ENCODE measurements at regions not wholly inside any gene's neighbourhood (a gene's known extent, or its start where the extent isn't known, plus 50 kb on each side); places are given as distances from the start of the nearest gene placed in this dataset.
A peak's percentile ranks its signal among the peaks of the same experiment; 100 is the strongest.

DNA sequence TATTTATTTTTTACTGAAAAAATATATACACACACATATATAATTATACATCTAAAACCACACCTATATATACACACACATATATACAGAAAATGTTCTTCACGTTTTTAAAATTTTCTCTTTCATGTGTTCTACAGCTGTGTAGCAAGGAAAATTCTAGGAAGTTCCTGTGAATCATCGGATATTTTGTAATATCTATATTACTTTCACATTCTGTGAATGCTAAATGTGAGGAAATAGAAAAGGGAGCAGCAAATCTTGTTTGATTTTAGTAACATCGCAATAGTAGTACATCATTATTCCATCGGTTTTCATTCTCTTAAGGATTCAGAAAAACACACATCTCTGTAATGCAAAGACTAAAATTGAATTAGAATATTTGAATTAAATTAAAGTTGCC is 836.8 kb upstream of the NECTIN3 start:
- no peak overlapping the region for H3K27ac ChIP-seq
- no peak for DNase-seq
- no peak overlapping the region for H3K4me3 ChIP-seq
- H3K4me1 ChIP-seq: no peaks in the 10 kb centered on the region
- no peaks in the 10 kb centered on the region for H3K27me3 ChIP-seq
- H3K9me3 ChIP-seq (replicated peaks): no peaks in the 10 kb centered on the region
- no peaks in the 10 kb centered on the region for H3K36me3 ChIP-seq

DNA sequence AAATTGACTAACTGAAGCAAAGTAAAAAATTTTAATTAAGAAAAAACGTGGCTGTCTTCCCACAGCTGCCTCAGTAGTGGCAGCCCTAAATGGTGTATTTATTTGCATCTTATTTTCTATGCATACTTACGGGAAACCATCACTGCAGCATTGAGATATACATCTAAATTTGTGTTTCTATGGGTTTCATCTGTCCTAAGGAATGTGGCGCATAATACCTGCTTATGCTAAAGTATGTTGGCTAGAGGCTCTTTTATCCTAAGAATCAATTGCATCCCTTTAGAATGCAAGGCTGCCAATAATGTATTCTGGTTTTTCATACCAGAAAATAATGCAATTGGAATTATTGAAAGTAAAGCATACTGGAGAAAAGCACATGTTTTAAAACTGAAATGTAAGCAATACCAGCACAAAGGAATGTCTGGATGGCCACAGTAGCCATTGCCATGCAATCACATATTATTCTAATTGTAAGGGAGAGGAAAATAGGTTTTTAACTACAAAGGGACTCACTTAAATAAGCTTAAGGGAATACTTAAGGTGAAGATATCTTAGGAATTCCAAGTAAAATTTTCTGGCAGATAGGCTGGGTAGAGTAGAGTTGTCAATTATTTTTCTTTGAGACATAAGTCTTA is 834.5 kb upstream of the NECTIN3 start:
- Histone ChIP-seq H3K9me3 (replicated peaks) (no peaks in the 10 kb centered on the region), H3K27me3 (no peaks in the 10 kb centered on the region), H3K27ac (no peak overlapping the region), H3K4me1 (no peaks in the 10 kb centered on the region), H3K4me3 (no peak overlapping the region), H3K36me3 (no peaks in the 10 kb centered on the region)
- DNase-seq: no peak

DNA sequence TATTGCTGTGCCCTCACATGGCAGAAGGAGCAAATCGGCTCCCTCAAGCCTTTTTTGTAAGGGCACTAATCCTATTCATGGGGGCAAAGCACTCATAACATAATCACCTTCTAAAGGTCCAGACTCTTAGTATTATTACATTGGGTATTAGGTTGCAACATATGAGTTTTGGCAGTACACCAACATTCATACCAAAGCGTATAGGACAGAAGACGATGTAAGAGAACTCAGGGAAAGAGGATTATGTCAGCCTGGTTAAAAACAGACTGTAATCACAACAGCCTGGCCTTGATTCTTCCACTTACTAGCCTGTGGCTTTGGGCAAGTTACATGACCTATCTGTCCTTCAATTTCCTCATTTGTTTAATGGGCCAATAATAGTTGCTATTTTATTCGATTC is 828.5 kb upstream of the NECTIN3 start:
- DNase-seq: peak in 1 of 2 experiments; percentile 38

DNA sequence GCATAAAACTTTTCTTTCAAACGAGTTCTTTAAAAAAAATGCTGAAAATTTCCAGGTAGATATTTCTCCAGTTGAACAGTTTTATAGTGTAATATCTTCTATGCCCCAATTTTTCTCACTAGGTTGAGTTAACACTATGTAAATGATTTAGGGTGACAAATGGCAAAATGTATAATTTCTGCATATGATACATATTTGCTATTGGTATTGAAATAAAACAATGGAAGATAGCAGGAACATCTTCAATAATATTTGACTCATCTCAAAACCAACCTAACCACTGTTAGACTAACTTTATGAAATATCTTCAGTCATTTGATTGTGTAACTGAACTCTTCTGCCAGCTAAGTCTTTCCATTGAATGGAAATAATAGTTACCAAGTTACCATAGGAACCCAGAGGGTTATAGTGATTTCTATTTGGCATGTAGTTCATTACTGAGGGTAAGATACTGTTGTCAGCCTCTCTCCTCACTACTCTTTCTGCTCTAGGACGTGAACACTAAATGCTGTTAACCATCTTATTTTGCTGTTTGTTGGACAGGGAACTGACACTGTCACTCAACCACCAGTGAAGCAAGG is 824.7 kb upstream of the NECTIN3 start:
- Histone ChIP-seq H3K4me1 (no peaks in the 10 kb centered on the region), H3K4me3 (no peak overlapping the region), H3K9me3 (replicated peaks) (no peaks in the 10 kb centered on the region), H3K27ac (no peak overlapping the region), H3K27me3 (no peaks in the 10 kb centered on the region), H3K36me3 (no peaks in the 10 kb centered on the region)
- no peak for DNase-seq

More for the DNA sequence above, 828.5 kb upstream of the NECTIN3 start:
- H3K9me3 ChIP-seq (replicated peaks): no peaks in the 10 kb centered on the region
- no peaks in the 10 kb centered on the region for H3K4me1 ChIP-seq
- no peak overlapping the region for H3K4me3 ChIP-seq
- no peaks in the 10 kb centered on the region for H3K36me3 ChIP-seq
- H3K27ac ChIP-seq: no peak overlapping the region
- no peaks in the 10 kb centered on the region for H3K27me3 ChIP-seq

DNA sequence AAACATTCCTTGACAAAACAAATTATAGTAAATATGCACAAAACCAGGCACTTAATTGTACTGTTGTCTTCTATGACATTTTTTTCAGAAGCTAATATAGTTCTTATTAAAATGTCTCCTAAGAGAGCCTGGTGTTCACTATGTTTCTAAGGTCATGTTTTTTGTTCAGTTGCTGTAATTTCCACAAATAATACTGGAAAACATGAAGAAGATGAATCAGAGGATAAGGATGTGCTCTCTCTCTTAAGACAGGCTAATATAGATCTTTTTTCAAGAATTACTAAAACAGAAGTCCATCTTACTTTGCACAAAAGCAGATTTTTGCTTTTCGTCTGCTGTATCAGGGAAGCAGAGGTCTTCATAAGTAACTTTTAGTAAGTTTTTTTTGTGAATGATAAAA is 823.0 kb upstream of the NECTIN3 start:
- Histone ChIP-seq H3K9me3 (replicated peaks) (no peaks in the 10 kb centered on the region), H3K4me1 (no peaks in the 10 kb centered on the region), H3K4me3 (no peak overlapping the region), H3K27ac (no peak overlapping the region), H3K27me3 (no peaks in the 10 kb centered on the region), H3K36me3 (no peaks in the 10 kb centered on the region)
- DNase-seq: no peak

DNA sequence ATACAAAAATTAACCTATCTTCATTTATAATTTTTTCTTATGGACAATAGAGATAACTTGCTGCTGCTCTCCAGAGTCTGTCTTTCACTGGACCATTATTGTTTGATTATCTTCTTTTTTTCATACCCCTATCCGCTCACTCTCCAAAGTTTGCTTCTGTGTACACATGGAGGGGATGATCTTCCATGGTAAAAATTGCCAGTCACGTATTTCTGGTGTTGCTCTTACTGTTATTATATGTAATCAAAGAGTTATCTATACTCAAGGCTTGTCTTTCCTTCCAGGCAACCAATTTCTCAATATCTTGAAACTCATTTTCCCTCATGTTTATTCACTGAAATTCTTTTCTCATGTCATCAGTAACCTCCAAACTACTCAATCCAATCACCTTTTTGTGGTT is 817.8 kb upstream of the NECTIN3 start:
- H3K36me3 ChIP-seq: no peaks in the 10 kb centered on the region
- H3K9me3 ChIP-seq (replicated peaks): no peaks in the 10 kb centered on the region
- H3K4me1 ChIP-seq: no peaks in the 10 kb centered on the region
- no peaks in the 10 kb centered on the region for H3K27me3 ChIP-seq
- no peak for DNase-seq
- no peak overlapping the region for H3K4me3 ChIP-seq
- H3K27ac ChIP-seq: no peak overlapping the region

DNA sequence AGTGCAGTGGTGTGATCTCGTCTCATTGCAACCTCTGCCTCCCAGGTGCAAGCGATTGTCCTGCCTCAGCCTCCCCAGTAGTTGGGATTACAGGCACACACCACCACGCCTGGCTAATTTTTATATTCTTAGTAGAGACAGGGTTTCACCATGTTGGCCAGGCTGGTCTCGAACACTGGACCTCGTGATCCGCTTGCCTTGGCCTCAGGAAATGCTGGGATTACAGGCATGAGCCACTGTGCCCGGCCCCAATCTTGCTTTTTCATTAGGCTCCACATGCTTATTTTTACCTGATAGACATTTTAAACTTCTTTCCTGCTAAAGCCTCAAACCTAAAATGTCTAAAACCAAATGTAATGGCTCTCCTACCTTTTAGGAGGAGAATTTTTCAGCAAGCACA is 817.0 kb upstream of the NECTIN3 start:
- DNase-seq: no peak
- H3K27me3 ChIP-seq: no peaks in the 10 kb centered on the region
- no peak overlapping the region for H3K27ac ChIP-seq
- no peak overlapping the region for H3K4me3 ChIP-seq
- H3K9me3 ChIP-seq (replicated peaks): no peaks in the 10 kb centered on the region
- no peaks in the 10 kb centered on the region for H3K4me1 ChIP-seq
- no peaks in the 10 kb centered on the region for H3K36me3 ChIP-seq

DNA sequence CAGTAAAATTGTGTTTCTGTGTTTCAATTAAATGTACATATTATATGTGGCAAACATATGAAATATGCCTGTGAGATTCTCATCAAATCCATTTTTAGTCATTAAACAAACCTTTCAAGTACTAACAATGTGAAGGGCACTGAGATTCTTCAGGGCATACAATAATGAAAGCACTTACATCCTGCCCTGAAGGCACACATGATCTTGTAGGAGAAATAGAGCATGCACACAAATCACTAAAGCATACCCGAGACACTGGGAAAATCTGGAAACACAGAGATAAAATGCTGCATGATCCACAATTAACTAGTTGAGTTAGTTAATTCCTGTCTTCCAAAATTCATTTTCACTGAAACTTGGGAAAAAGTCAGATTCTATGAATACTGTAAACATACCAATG is 810.5 kb upstream of the NECTIN3 start:
- H3K27ac ChIP-seq: no peak overlapping the region
- H3K4me1 ChIP-seq: no peaks in the 10 kb centered on the region
- no peaks in the 10 kb centered on the region for H3K36me3 ChIP-seq
- no peak for DNase-seq
- no peaks in the 10 kb centered on the region for H3K27me3 ChIP-seq
- no peaks in the 10 kb centered on the region for H3K9me3 ChIP-seq (replicated peaks)
- H3K4me3 ChIP-seq: no peak overlapping the region

DNA sequence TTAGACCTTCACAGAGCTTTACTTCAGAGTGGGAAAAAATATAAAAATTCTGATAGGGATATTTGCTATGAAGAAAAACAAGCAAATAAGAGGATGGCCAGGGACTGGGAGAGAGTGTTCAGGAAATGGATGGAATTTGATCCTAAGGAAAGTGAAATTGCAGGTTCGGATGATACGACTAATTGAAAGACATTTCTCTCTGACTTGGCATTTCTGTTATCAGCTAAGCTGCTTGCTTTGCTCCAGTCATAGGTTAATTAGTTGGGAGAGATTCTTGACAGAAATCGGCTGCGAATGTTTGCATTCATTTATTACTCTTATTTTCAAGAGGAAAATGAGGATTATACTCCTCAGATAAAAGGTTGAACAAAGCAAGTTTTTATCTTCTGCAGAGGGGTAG is 808.7 kb upstream of the NECTIN3 start:
- Histone ChIP-seq H3K9me3 (replicated peaks) (no peaks in the 10 kb centered on the region), H3K36me3 (no peaks in the 10 kb centered on the region), H3K27ac (no peak overlapping the region), H3K4me1 (no peaks in the 10 kb centered on the region), H3K27me3 (no peaks in the 10 kb centered on the region), H3K4me3 (no peak overlapping the region)
- no peak for DNase-seq

DNA sequence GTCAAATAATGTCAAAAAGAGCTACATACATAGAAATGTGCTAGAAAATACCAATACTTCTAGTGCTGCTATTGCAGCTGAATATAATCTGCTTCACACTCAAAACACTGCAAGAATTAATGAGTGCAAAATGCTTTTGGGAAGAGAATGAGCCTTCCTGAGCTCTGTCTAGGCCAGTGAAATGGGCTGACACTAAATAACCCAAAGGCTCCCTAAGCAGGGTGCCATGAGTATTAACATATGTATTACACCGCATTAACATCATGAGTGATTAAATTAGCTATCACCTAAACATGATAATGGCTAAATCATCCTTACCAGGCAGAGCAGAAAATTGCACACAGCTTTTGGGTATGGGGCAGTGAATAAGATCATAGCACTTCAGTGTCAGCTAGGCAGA is 806.3 kb upstream of the NECTIN3 start:
- no peaks in the 10 kb centered on the region for H3K27me3 ChIP-seq
- H3K27ac ChIP-seq: no peak overlapping the region
- no peaks in the 10 kb centered on the region for H3K4me1 ChIP-seq
- no peak overlapping the region for H3K4me3 ChIP-seq
- H3K9me3 ChIP-seq (replicated peaks): no peaks in the 10 kb centered on the region
- no peak for DNase-seq
- no peaks in the 10 kb centered on the region for H3K36me3 ChIP-seq

DNA sequence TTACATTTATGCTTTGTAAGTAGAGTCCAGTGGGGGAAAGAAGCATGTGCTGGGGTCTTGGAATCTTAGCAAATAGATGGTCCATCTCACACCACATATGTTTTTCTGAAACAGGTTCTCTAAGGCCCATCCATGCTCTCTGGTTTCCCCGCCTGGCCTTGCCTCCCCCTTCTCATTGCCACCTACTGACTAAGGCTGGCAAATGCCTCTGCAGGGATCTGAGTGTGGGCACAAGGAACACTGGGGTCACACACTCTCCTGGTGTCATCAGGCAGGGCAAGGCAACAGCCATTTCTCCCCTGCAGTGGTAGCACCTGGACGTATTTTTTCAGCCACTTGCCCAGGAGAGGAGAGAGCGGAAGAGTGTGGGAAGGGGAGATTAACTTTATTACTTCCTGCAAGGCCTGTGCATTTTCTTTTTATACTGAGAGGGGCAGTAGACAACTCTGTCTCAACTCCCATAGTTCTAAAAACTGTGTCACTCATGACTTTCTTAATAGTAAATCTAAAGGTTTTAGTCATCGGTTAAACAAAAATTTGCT is 804.2 kb upstream of the NECTIN3 start:
- Histone ChIP-seq H3K4me3 (no peak overlapping the region), H3K4me1 (no peaks in the 10 kb centered on the region), H3K36me3 (no peaks in the 10 kb centered on the region), H3K27ac (no peak overlapping the region), H3K27me3 (no peaks in the 10 kb centered on the region), H3K9me3 (replicated peaks) (no peaks in the 10 kb centered on the region)
- DNase-seq: no peak

DNA sequence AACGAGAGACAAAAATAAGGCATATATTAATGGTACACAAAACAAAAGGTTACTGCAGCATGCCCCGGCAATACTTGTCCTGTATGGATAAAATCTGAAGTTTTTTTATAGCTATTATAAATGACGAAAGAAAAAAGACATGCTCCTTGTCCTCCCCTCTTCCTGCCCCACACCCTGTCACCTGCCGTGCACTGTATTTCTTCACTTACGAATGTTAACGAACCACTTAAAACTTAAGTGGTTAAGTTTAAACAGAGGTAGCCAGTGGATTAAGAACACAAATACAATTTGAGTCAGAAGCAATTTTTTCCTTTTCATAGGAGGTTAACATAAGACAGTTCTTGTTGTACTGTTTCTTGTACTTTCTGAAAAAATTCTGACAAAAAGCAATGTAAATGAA is 799.1 kb upstream of the NECTIN3 start:
- no peaks in the 10 kb centered on the region for H3K27me3 ChIP-seq
- H3K36me3 ChIP-seq: no peaks in the 10 kb centered on the region
- H3K4me1 ChIP-seq: no peaks in the 10 kb centered on the region
- H3K9me3 ChIP-seq (replicated peaks): no peaks in the 10 kb centered on the region
- H3K4me3 ChIP-seq: no peak overlapping the region
- H3K27ac ChIP-seq: no peak overlapping the region
- DNase-seq: no peak

DNA sequence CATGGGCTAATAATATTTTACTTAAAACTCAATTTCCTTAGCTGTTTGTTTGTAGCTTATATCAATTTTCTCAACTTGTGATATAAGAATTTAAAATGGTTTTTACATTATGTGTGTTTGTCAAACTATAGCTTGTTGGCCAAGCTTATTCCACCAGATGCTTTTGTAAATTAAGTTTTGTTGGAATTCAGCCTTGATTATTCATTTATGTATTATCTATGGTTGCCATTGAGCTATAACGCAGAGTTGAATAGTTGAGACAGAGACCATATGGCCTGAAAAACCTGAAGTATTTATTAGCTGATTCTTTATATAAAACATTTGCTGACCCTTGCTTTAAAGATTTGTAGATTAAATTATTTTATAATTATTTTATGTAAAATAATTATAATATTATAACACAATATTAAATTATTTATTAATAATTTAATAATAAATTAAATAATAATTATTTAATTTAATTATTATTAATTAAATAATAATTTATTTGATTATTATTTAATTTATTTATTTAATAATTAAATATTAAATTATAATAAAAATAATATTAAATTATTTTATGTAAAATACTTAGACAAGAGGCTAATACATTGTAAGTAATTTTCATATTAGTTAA is 779.6 kb upstream of the NECTIN3 start:
- no peak overlapping the region for H3K27ac ChIP-seq
- no peaks in the 10 kb centered on the region for H3K27me3 ChIP-seq
- H3K4me3 ChIP-seq: no peak overlapping the region
- no peaks in the 10 kb centered on the region for H3K9me3 ChIP-seq (replicated peaks)
- no peaks in the 10 kb centered on the region for H3K4me1 ChIP-seq
- DNase-seq: no peak
- no peaks in the 10 kb centered on the region for H3K36me3 ChIP-seq

DNA sequence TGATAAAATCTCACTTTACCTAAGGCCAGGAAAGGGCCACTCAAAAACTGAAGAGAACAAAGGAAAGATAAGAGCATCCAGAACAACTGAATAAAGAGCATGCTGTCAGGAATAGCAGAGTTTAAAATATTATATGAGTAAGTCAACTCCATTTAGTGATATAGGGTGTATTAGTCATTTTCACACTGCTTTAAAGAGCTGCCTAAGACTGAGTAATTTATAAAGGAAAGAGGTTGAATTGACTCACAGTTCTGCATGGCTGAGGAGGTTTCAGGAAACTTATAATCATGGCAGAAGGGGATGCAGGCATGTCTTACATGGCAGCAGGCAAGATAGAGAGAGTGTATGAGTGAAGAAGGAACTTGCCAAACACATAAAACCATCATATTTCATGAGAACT is 778.0 kb upstream of the NECTIN3 start:
- DNase-seq: no peak
- no peaks in the 10 kb centered on the region for H3K27me3 ChIP-seq
- no peaks in the 10 kb centered on the region for H3K4me1 ChIP-seq
- H3K36me3 ChIP-seq: no peaks in the 10 kb centered on the region
- H3K4me3 ChIP-seq: no peak overlapping the region
- no peak overlapping the region for H3K27ac ChIP-seq
- H3K9me3 ChIP-seq (replicated peaks): no peaks in the 10 kb centered on the region

DNA sequence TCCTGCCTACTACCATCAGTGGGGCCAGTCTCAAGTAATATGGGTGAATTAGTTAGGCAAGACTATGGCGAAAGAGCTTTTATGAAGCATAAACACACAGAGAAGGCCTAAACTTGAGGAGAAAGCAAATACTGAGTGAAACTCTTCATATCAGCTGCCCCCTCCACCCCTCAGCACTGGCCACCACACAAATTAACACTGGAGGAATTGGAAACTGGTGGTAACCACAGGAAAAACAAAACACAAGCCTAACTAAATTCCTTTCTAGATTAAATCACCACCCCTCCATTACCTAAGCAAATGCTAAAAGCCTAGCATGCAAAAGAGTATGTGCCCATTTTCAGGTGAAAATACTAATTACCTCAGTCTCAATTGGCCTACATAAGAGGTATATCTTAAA is 774.7 kb upstream of the NECTIN3 start:
- Histone ChIP-seq H3K27me3 (no peaks in the 10 kb centered on the region), H3K4me1 (no peaks in the 10 kb centered on the region), H3K4me3 (no peak overlapping the region), H3K36me3 (no peaks in the 10 kb centered on the region), H3K27ac (no peak overlapping the region), H3K9me3 (replicated peaks) (no peaks in the 10 kb centered on the region; the same call in 1 of the 2 replicates)
- no peak for DNase-seq

DNA sequence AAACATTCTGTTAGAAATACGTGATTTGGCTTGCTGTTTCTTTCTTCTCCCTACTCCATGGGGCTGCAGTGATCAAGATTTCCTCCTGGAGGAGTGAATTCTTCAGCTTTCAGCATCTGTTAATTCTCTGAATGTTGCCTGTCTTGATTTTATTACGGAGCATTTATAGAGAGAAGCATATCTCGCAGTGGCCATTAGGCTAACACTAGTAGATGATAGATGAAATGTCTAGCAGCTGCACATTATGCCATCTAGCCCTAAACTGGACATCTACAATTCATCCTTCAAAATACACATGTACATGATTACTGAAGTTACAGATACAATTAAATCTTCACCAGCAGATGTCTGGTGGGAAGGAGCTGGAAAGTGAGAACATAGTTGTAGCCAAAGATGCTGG is 769.8 kb upstream of the NECTIN3 start:
- Histone ChIP-seq H3K27ac (no peak overlapping the region), H3K36me3 (no peaks in the 10 kb centered on the region), H3K9me3 (replicated peaks) (no peaks in the 10 kb centered on the region; the same call in 1 of the 2 replicates), H3K4me3 (no peak overlapping the region), H3K4me1 (no peaks in the 10 kb centered on the region), H3K27me3 (no peaks in the 10 kb centered on the region)
- no peak for DNase-seq

Data from SJCRH30 (cell line).